ENCODE measurements at regions not wholly inside any gene's neighbourhood (a gene's known extent, or its start where the extent isn't known, plus 50 kb on each side); places are given as distances from the start of the nearest gene placed in this dataset.
A peak's percentile ranks its signal among the peaks of the same experiment; 100 is the strongest.

GRCh38 chr11:95469258-95469657 is 238.3 kb upstream of the SESN3 start:
- intact Hi-C loops (cut with DNase I), result no loop called here
- DNase-seq, result no peak

- intact Hi-C loops (cut with DNase I), result no loop called here
Observed at GRCh38 chr11:95466416-95466815, 235.4 kb upstream of the SESN3 start.

DNA sequence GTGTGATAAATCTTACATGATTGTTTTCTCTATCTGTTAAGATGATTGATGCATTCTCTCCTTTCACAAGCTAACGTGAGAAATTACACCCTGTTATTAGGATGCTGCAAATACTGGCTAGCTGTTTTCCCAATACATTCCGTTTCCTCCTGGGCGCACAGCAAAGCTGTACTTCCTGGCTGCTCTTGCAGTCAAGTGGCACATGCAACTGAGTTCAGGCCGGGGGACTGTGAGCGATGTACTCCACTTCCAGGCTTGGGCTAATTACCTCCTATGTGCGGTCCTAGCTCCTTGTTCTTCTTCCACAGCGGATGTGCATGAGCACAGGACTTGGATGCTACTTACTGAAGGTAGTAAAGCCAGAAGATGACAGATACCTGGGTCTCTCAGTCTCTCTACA is 234.9 kb upstream of the SESN3 start:
- DNase-seq, result no peak
- intact Hi-C loops (cut with DNase I), result no loop called here

More at GRCh38 chr11:95466416-95466815, 235.4 kb upstream of the SESN3 start:
- no peak for DNase-seq

DNA sequence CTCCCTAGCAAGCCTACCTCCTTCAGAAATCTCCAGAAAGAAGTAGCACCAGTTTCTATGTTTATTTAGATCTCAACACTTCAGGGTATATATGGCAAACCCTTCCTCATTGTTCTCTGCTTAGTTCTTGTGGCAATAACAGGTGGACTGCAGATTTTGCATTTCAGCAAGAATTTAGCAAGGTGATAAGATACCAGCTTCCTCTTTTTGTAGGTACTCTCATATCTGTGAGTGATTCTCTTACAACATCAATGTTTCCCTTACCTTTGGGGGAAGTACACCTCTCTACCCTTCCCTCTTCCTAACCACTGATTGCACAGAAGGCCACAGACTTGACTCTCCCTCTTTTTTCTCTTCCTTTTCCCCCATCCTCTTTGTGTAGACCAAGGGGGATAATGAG is 230.9 kb upstream of the SESN3 start:
- DNase-seq, result no peak

DNA sequence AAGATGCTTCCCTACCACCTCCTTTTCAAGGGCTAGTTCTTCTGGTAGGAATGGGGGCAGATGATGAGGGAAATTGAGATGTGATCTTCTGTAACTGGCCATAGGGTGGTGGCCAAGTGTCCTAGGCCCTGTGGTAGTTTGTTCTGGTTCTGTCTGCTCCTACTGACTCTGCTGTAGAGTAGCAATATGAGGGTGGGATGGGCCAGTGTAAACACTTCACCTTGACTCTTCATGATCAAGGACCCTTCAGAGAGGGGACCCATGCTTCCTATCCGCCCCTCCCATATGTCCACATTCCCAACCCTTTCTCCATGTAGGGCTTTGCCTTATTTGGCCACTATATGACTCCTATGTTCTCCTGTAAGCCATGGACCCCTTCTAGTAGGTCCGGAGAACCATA is 230.3 kb upstream of the SESN3 start:
- DNase-seq, result no peak
- intact Hi-C loops (cut with DNase I), result no loop called here

More for the DNA sequence above, 230.9 kb upstream of the SESN3 start:
- intact Hi-C loops (cut with DNase I), result no loop called here

GRCh38 chr11:95459291-95460042 is 228.5 kb upstream of the SESN3 start:
- intact Hi-C loops (cut with DNase I), result no loop called here

GRCh38 chr11:95456714-95457491 is 225.9 kb upstream of the SESN3 start:
- intact Hi-C loops (cut with DNase I), result no loop called here
- no peak for DNase-seq

More at GRCh38 chr11:95459291-95460042, 228.5 kb upstream of the SESN3 start:
- DNase-seq, result no peak

GRCh38 chr11:95455228-95455970 is 224.4 kb upstream of the SESN3 start:
- no peak for DNase-seq
- intact Hi-C loops (cut with DNase I), result no loop called here

GRCh38 chr11:95453616-95454171 is 222.7 kb upstream of the SESN3 start:
- DNase-seq, result peak; percentile 5 to 85 (median 68)

DNA sequence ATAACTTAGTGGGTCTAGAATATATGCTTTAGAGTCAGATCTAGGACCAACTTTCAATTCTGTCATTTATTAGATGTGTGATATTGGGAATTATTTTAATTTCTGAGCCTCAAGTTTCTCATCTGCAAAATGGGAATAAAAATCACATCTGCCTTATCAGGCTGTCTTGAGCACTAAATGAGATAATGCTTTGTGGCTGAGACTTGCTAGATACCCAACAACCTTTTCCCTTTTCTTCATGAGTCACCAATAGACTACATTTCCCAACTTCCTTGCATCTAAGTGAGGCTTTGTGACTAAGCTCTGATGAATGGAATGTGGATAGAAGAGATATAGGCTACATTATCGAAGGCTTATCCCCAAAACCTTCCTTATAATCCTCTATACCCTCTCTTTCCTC is 220.7 kb upstream of the SESN3 start:
- intact Hi-C loops (cut with DNase I), result no loop called here

More at GRCh38 chr11:95453616-95454171, 222.7 kb upstream of the SESN3 start:
- intact Hi-C loops (cut with DNase I), result no loop called here

GRCh38 chr11:95451261-95451660 is 220.3 kb upstream of the SESN3 start:
- intact Hi-C loops (cut with DNase I), result no loop called here

More for the DNA sequence above, 220.7 kb upstream of the SESN3 start:
- no peak for DNase-seq

DNA sequence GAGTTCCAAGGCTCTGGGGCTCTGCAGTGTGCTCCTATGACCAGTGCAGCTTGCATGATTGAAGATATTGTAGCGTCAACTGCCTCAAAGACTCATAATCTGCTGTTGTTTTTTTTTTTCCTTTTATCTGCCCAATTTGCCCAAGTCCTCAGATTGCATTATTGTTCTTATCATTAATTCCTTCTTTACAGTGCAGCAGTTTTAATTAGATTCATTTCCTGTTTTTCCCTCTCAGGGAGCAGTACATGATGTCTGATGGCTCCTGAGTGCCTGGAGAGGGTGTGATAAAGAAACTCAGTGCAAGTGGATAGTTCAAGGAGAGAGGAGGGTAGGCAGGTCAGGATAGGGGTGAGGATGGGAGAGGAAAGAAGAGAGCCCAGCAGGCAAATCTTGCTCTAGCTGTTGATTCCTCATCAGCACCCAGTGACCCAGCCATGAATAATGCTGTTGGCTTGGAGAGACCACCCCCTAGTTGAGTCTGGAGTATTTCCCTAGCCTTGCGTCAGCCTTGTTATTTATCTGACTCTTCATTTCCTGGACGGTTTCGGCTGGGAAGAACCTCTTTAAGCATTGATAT is 219.6 kb upstream of the SESN3 start:
- no peak for DNase-seq
- intact Hi-C loops (cut with DNase I), result no loop called here

More at GRCh38 chr11:95451261-95451660, 220.3 kb upstream of the SESN3 start:
- no peak for DNase-seq

DNA sequence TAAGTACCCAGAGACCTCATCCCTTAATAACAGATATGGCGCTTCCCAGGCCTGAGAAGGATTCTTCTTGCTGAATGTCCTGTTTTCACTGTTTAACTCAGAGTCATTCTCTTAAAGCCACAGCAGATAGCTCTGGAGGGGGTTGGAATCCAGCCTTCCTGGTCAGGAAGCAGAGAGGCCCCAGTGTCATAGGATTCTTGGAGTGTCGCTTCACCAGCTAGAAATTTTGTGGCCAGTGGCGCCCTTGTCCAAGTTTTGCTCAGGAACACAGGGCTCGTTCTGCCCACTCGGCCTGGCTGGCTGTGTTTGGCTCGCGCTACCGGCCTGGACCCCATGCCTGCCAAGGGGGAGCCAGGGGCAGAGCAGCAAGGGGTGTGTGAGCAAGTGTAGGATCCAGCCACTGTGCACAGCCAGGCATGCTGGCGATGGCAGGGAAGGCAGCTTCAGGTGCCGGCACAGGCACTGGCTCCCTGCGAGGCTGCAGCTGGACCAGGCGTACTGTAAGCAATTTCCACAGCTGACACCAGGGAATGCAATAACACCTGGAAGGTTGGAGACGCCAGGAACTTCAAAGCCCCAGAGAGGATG is 214.8 kb upstream of the SESN3 start:
- intact Hi-C loops (cut with DNase I), result no loop called here
- peak in 1 of 42 donors; percentile 17 for DNase-seq

DNA sequence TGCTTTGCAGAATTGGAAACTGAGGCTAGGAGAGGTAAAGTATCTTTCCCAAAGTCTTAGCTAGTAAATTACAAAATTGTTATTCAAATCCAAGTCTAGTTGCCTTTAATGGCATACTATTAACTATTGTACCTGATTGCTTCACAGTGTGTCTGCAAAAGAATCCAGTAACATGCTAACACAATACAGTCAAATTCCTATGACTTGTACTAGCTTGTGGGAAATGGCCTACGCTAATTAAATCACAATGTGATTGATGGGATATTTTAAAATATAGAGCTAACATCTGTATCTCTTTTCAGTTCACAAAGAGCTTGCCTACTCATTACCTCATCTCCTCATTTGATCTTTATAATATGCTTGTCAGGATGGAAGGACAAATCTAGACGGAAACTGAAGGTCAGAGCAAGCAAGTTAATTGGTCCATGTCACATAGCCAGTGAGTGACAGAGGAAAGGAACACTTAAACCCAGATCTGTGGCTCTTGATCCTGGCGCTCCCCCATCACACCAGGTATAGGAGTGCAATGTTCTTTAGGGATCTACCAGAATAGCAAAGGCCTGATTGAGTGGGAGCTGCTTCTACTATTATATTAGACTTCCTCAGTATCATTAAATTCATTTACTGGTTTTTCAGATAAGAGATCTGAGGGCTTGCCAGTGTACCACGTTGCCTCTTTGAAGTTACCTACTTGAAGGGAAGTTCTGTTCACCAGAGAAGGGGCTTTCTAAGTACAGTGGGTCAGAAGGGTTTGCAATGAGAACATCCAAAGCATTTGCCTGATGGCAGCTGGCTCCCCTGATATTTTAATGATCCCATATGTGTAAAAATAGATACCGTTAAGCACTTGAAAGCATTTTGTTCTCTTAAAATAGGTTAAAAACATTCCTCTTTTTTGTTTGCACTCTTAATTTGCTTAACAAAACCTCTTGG is 213.6 kb upstream of the SESN3 start:
- peak in 4 of 42 donors; percentile 6 to 38 (median 28) for DNase-seq
- intact Hi-C loops (cut with DNase I), result no loop called here

- intact Hi-C loops (cut with DNase I), result no loop called here
- no peak for DNase-seq
Observed at GRCh38 chr11:95443386-95443785, 212.4 kb upstream of the SESN3 start.

DNA sequence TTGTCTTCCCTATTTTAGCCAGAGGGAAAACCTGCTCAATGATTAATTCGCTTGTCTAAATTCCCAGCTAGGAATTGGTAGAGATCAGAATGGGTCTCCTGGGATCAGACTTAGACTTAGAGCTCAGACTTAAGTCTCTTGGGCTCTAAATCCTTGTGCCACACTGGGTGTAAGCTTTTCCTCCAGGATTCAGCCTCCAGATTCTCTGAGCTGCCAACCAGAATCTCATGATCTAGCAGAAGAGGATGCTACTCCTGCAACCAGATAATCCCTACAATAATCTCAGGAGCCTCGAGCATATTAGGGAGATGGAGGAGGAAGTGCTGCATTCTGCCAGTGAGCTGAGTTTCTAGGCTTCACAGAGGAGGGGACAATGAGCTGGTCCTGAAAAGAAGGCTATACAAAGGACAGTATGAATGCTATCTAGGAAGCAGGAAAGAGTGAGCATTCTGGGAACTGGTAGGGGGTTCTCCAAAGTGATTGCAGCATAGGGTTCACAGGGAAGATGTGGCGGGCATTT is 211.6 kb upstream of the SESN3 start:
- intact Hi-C loops (cut with DNase I), result no loop called here
- no peak for DNase-seq

DNA sequence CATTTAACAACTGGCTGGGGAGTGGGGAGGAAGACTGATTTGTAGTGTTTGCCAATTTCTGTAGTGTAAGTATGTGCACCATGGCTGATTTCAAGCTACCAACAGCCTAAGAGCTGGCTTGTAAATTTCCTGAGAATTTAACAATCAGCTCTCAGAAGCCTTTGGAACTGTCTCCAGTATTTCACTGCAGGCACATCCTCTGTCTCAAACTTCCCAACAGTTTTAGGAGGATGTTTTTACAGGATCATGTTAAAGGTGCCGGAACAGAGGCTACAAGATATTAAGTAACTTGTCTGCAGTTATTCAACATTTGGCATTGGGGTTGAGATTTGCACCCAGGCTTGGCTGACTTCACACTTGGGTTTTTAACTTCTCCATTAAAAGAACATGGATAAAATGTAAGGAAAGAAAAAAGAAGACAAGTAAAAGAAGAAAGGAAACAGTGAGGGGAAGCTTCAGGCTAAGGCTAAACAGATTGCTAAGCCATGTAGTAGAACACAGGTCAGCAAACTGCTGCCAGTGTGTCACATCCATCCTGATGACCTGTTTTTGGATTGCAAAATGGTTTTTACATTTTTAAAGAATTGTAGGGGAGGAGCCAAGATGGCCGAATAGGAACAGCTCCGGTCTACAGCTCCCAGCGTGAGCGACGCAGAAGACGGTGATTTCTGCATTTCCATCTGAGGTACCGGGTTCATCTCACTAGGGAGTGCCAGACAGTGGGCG is 204.8 kb upstream of the SESN3 start:
- intact Hi-C loops (cut with DNase I), result no loop called here

More for the DNA sequence above, 204.8 kb upstream of the SESN3 start:
- DNase-seq, result no peak

Measured in head of caudate nucleus (tissue), 42 donors.